Left kidney (tissue), 1 donor: ENCODE measurements at regions not wholly inside any gene's neighbourhood (a gene's known extent, or its start where the extent isn't known, plus 50 kb on each side); places are given as distances from the start of the nearest gene placed in this dataset.

ENCODE experiments used
- DNase-seq: peaks from one replicate; pipeline ENCODE4 v3.0.0-alpha.2; 2013

- DNase-seq, result no peak
Observed at GRCh38 chr6:3526962-3527650, 70.3 kb upstream of the SLC22A23 start.

GRCh38 chr6:3525915-3526314 lies 69.1 kb upstream of the SLC22A23 start:
- DNase-seq, result no peak

DNA sequence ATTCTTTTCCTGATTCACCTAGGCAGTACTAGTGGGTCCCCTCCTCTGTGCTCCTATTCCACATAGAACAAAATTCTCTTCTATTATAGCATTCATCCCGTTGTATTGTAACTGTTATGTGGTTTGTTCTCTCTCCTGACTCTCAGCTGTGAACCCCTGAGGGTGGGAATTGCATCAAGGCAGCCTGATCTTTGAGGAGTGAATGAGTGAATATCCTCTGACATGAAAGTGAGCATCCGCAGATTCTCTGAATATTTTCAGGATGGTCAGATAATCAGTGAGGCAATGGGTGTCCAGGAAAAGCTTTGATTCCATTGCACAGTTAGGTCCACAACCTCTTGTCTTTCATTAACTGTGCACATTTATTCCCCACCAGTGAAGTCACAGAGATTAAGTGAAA lies 67.6 kb upstream of the SLC22A23 start:
- DNase-seq, result no peak

DNA sequence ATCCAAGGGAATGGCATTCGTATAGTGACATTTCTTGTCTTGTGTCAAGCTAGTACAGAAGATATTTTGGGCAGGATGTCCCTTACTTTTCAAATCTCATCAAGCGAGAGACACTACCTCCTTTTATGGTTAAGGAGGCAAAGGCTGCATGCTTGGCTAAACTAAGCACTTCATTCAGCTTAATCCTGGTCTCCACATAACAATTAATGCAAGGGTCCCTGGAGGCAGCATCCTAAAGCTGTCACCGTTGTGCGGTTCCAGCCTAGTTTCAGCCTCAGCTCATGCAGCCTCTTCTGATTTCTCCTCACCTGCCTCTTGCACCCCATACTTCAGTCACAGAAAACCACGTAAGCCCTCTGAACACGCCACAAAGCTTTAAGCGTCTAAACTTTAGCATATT lies 67.1 kb upstream of the SLC22A23 start:
- no peak for DNase-seq

DNA sequence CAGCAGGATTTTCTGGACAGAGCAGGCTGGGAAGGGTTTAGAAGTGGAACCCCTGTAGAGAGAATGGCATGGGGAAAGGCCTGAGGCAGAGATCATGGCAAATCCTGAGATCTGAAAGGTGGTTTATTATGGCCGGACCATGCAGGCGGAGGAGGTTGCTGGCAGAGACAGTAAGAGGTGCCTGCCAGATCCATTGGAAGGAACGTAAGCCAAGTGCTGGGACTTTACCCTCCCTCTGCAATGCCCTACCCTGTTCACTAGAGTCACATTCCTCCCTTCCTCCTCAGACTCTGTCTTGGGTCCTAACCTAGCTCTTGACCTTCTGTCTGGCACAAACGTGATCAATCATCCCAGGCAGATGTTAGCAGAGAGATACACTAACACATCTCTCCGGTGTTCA lies 66.4 kb upstream of the SLC22A23 start:
- DNase-seq, result no peak

DNA sequence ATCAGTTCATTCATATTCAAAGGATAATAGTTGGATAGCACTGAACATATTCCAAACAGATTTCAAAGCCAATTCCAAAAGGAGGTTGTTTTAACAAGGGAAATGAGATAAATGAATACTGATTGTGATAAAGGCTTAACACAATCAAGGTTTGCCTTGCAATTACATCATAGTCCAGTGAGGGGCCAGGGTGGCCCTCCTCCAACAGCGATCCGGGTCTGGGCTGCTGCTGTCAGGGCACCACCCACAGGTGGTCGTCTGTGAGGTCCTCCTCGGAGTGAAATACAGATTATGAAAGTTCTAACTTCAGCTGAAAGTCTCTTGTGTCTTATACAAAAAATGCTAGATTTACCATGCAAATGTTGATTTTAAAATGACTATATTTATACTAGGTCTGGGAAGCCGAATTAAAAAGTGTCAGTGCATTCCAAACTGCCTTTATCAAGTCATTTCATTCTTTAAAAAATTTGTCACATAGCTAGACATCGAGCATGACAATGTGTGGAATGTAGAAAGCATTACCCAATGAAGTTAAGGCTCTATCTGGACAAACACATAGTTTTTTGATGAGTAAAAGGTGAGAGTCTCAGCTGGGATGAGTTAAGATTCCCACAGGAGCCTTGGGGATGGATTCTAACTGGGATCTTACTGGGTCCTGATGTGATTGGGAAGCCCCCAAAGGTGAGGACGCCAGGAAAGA lies 65.9 kb upstream of the SLC22A23 start:
- no peak for DNase-seq

- no peak for DNase-seq
Observed at GRCh38 chr6:3520281-3521230, 63.7 kb upstream of the SLC22A23 start.

- no peak for DNase-seq
Observed at GRCh38 chr6:3518356-3519190, 61.7 kb upstream of the SLC22A23 start.

DNA sequence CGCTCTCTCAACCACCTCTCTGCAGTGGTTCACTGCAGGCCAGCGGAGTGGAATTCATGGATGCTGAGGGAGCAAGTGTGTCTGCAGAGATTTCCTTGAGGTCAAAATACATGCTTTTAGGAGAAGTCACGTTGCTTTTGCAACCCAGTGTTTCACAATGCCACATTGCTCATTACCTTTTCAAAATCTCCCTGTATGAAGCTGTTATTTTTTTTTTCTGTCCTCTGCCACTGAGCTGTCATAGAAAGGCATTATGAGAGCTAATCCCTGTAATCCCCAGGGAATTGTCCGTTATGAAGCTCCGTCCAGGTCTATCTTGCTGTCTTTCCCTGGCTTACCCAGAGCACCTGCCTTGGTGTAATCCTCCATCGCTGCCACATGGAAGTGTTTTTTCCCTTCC lies 60.5 kb upstream of the SLC22A23 start:
- DNase-seq, result no peak

- DNase-seq, result no peak
Observed at GRCh38 chr6:3516092-3516491, 59.2 kb upstream of the SLC22A23 start.

- DNase-seq, result no peak
Observed at GRCh38 chr6:3515669-3516068, 58.8 kb upstream of the SLC22A23 start.

DNA sequence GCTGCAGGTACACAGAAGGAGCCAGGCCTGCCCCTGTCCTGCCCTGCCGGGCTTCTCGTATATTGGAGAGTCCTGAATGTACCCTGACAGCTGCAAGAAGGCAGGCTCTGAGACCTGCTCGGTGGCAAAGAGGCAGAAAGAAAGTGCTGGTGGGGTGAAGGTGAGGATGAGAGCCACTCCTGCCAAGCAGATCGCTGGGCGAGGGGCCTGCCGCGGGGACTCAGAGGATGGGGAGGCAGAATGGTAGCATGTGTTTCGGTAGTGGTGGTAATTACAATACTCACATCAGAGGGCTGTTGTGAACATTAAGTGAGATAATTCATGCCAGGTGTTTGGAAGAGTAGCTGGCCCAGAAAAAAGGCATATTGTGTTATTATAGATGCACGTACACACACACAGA lies 56.6 kb upstream of the SLC22A23 start:
- DNase-seq, result no peak

DNA sequence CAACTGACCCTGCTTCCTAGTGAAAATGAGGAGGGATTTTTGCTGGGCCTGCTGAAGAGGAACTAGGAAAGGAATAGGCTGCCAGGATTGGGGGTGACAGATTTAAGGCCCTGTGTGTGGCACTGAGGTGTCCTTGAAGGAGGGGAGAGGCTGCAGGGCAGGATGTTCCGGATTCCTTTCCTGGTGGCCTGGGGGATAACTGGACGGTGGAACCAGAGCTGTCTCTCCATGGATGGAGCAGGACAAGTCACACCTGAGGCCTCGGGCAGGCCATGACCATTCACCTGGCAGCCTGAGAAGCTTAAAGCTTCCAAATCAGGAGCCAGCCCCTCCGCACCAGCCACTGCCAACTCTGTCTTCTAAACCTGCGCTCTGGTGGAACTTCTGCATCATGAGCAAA lies 56.0 kb upstream of the SLC22A23 start:
- no peak for DNase-seq

- no peak for DNase-seq
Observed at GRCh38 chr6:3510617-3511016, 53.8 kb upstream of the SLC22A23 start.

DNA sequence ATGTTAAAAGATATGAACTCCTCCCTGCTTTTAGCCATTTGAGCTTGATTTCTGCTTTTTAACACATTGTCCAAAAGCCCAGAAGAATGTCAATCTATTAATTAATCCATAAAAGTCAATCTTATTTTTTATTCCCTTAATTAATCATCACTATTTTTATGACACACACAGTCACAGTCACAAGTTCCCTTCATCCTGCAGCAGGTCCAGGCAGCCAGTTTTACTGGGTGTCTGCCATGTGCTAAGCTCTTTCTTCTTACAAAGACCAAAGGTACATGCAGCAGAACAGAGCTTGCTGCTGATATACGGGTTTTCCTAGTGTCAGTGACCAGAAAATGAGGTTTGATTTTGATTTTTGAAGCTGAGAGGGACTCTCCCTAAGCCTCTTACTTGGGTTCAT lies 53.3 kb upstream of the SLC22A23 start:
- no peak for DNase-seq

- no peak for DNase-seq
Observed at GRCh38 chr6:3509336-3509735, 52.5 kb upstream of the SLC22A23 start.

GRCh38 chr6:3506751-3507383 lies 50.0 kb upstream of the SLC22A23 start:
- no peak for DNase-seq
